A549 (cell line): ENCODE measurements at regions not wholly inside any gene's neighbourhood (a gene's known extent, or its start where the extent isn't known, plus 50 kb on each side); places are given as distances from the start of the nearest gene placed in this dataset.

Experiments
- ATAC-seq, 2 experiments: fragments of 200-7000 bp in 1 of 2; fragments of >200 bp in 1 of 2; cut with Nextera tagmentation in 1 of 2; cut with Tn5 transposase in 1 of 2; 3 replicates each; pipeline versions ENCODE4 v1.8.0 to v1.9.1; 2018 to 2020; ENCODE audit warnings: mild to moderate bottlenecking in 1 of 2, moderate library complexity in 1 of 2
- CTCF ChIA-PET: fragments of 300-600 bp; sonication (Branson Sonifier 250); formaldehyde crosslinking; extraction: SDS; loops from one replicate; lab custom pipeline; 2021; ENCODE audit warnings: antibody characterized with exemption, inconsistent platforms; lab: Yijun Ruan, JAX
- POLR2A ChIA-PET: fragments of 350-600 bp; formaldehyde crosslinking; extraction: SDS; loops from one replicate; lab custom pipeline; 2021; ENCODE audit warnings: antibody characterized with exemption, inconsistent platforms; lab: Yijun Ruan, JAX
- DNase-seq, 2 experiments: peaks; one replicate each; pipeline versions ENCODE4 v3.0.0 to v3.0.0-alpha.2; 2011 to 2016; ENCODE audit warnings: low read depth in 1 of 2, low spot score in 1 of 2
- FAIRE-seq: peaks from 2 replicates; lab custom pipeline; 2011; peaks lifted over from hg19 to GRCh38; lab: Jason Lieb, UNC
- H3K27ac ChIP-seq, 2 experiments: fragments of >200 bp; sonication (Bioruptor Twin); formaldehyde crosslinking; 3 replicates each; pipeline ENCODE4 v1.5.1; 2016 to 2017
- H3K4me1 ChIP-seq: fragments of >200 bp; sonication (Bioruptor Twin); formaldehyde crosslinking; 3 replicates; pipeline ENCODE4 v1.6.1; 2016
- H3K4me2 ChIP-seq: fragments of >200 bp; sonication (Bioruptor Twin); formaldehyde crosslinking; 3 replicates; pipeline ENCODE4 v1.6.1; 2016
- H3K4me3 ChIP-seq: fragments of >200 bp; sonication (Bioruptor Twin); formaldehyde crosslinking; 3 replicates; pipeline ENCODE4 v1.5.1; 2016
- H3K9me3 ChIP-seq: fragments of >200 bp; sonication (Bioruptor Twin); formaldehyde crosslinking; 3 replicates; pipeline ENCODE4 v1.6.1; 2016
- BHLHE40 ChIP-seq: IDR thresholded peaks from 2 replicates; pipeline ENCODE4 v1.6.1; 2012; ENCODE audit warnings: low read depth, low read length, inconsistent platforms
- CBX8 ChIP-seq: fragments of 200-600 bp; sonication (generic); IDR thresholded peaks from 2 replicates; pipeline ENCODE4 v1.6.1; 2016
- CEBPB ChIP-seq, 2 experiments: fragments of >200 bp in 1 of 2; sonication (Bioruptor Twin) in 1 of 2; formaldehyde crosslinking in 1 of 2; IDR thresholded peaks; 2 replicates each; pipeline ENCODE4 v1.6.1; 2012 to 2016
- CHD2 ChIP-seq: fragments of 150-350 bp; IDR thresholded peaks from 2 replicates; pipeline ENCODE4 v1.6.1; 2014; ENCODE audit warnings: low read length; ENCODE audit not compliant: partially characterized antibody
- CHD4 ChIP-seq: fragments of 200-600 bp; sonication (generic); IDR thresholded peaks from 2 replicates; pipeline ENCODE4 v1.6.1; 2016; ENCODE audit warnings: antibody characterized with exemption, mild to moderate bottlenecking, borderline replicate concordance
- EHF ChIP-seq: fragments of 250-450 bp; sonication (Bioruptor Pico); IDR thresholded peaks from 2 replicates; pipeline ENCODE4 v1.5.0; 2020; ENCODE audit warnings: mild to moderate bottlenecking
- ESRRA ChIP-seq: fragments of 150-350 bp; IDR thresholded peaks from 2 replicates; pipeline ENCODE4 v1.6.1; 2014; ENCODE audit warnings: mild to moderate bottlenecking, low read length, borderline replicate concordance
- FOSB ChIP-seq: fragments of 250-450 bp; sonication (Bioruptor Pico); IDR thresholded peaks from 2 replicates; pipeline ENCODE4 v1.5.0; 2020; ENCODE audit warnings: mild to moderate bottlenecking, moderate library complexity
- HEYL ChIP-seq: fragments of 250-450 bp; sonication (Bioruptor Pico); IDR thresholded peaks from 2 replicates; pipeline ENCODE4 v1.8.0; 2021; ENCODE audit warnings: mild to moderate bottlenecking, moderate library complexity
- HOXA7 ChIP-seq: fragments of 250-450 bp; sonication (Bioruptor Pico); IDR thresholded peaks from 2 replicates; pipeline ENCODE4 v1.5.0; 2020; ENCODE audit warnings: mild to moderate bottlenecking, moderate library complexity
- JUN ChIP-seq, 2 experiments: fragments of >200 bp; sonication (Bioruptor Twin); formaldehyde crosslinking; IDR thresholded peaks; 2 replicates in 1 of 2; 3 replicates in 1 of 2; pipeline ENCODE4 v1.6.1; 2016 to 2017
- JUNB ChIP-seq: fragments of >200 bp; sonication (Bioruptor Twin); formaldehyde crosslinking; IDR thresholded peaks from 2 replicates; pipeline ENCODE4 v1.6.1; 2016
- KDM1A ChIP-seq: fragments of 200-600 bp; sonication (generic); IDR thresholded peaks from 2 replicates; pipeline ENCODE4 v1.6.1; 2016; ENCODE audit warnings: low read depth, mild to moderate bottlenecking
- MAZ ChIP-seq: fragments of 150-350 bp; IDR thresholded peaks from 2 replicates; pipeline ENCODE4 v1.6.1; 2014; ENCODE audit warnings: antibody characterized with exemption, low read depth, low read length, borderline replicate concordance
- NPAS2 ChIP-seq: fragments of 250-450 bp; sonication (Bioruptor Pico); IDR thresholded peaks from 2 replicates; pipeline ENCODE4 v1.8.0; 2022; ENCODE audit warnings: mild to moderate bottlenecking, moderate library complexity, borderline replicate concordance
- NR3C1 ChIP-seq: fragments of >200 bp; sonication (Bioruptor Twin); formaldehyde crosslinking; IDR thresholded peaks from 3 replicates; pipeline ENCODE4 v1.6.1; 2017
- POLR2AphosphoS2 ChIP-seq: conservative IDR thresholded peaks from 2 replicates; pipeline ENCODE4 v1.6.1; 2012; ENCODE audit warnings: low read length, improper control_type of control experiment, inconsistent platforms
- RARB ChIP-seq: fragments of 250-450 bp; sonication (Bioruptor Pico); IDR thresholded peaks from 2 replicates; pipeline ENCODE4 v1.8.0; 2021; ENCODE audit warnings: mild to moderate bottlenecking, moderate library complexity
- SREBF2 ChIP-seq: fragments of 450-650 bp; IDR thresholded peaks from 2 replicates; pipeline ENCODE4 v1.6.1; 2014; ENCODE audit warnings: mild to moderate bottlenecking, moderate library complexity
- TFCP2L1 ChIP-seq: fragments of 250-450 bp; sonication (Bioruptor Pico); IDR thresholded peaks from 2 replicates; pipeline ENCODE4 v1.5.0; 2021; ENCODE audit warnings: mild to moderate bottlenecking
- TP53 ChIP-seq: fragments of 250-450 bp; sonication (Bioruptor Pico); IDR thresholded peaks from 2 replicates; pipeline ENCODE4 v1.5.0; 2021; ENCODE audit warnings: mild to moderate bottlenecking, moderate library complexity
- WGBS: methylation state at CpG from one replicate; pipeline ENCODE4 v1.1.6; 2017; ENCODE audit errors: missing lambda C conversion rate; 5-methylcytosine and 5-hydroxymethylcytosine counted together
- TF ChIP-seq, protein P1 (sequence below): IDR thresholded peaks from 2 replicates; pipeline ENCODE4 v1.6.1; 2012; ENCODE audit warnings: low read depth, borderline replicate concordance
- TF ChIP-seq, protein P2 (sequence below): fragments of 450-650 bp; IDR thresholded peaks from 2 replicates; pipeline ENCODE4 v1.6.1; 2014; ENCODE audit warnings: antibody characterized with exemption
- TF ChIP-seq, protein P3 (sequence below): fragments of 200-600 bp; sonication (generic); IDR thresholded peaks from 2 replicates; pipeline ENCODE4 v1.6.1; 2016; ENCODE audit warnings: antibody characterized with exemption, mild to moderate bottlenecking, moderate library complexity

DNA sequence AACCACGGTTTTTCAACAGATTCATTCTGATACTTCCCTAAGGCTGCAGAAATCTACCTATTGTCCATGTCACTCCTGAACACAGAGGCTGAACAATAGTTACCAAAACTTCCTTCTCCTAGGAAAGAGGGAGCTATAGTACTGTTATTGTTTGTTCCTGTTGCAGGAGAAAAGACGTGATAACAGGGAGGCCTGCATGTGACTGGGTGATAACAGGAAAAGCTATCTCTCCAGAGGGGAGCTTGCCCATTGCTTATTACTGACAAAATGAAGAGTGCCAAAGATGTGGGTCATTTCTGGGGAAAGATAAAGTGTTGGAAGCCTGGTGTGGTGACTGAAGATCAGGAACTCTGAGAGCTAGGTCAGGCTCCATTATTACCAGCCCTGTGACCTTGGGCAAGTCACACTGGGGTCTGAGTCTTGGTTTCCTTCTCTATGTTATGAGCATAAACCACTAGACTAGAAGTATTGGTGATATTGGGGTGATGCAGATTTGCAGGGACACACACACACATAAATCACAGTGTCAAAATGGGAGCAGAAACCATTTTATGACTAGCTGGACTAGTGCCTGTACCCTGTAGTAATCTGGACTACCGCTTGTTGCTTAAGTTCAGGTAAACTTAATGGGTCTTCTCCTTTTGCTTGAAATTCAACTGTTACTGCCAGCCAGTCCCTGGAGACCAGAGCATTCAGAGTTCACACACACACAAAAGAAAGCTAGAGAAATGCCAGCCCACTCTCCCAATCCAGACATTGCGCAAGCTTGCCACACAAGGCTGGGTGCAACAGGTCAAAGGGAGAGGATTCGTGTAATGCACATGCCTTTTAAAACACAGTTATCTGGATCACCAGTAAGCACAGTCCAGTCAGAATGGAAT, 136.0 kb upstream of the CNR1 start:
- FAIRE-seq (no peak), DNase-seq (no peak), ATAC-seq (no peak)
- Histone ChIP-seq H3K4me1 (peaks cover 8% of the 10 kb centered on the region; the same call in 1 of the 3 replicates), H3K4me3 (no peak overlapping the region), H3K4me2 (no peak overlapping the region), H3K9me3 (no peaks in the 10 kb centered on the region), H3K27ac (no peak overlapping the region)
- CTCF ChIA-PET, result interaction anchor here (0.5 kb wide), 1 partner anchor 569 kb away, joined by 3 read pairs; no protein-coding TSS in a partner anchor
- TF ChIP-seq JUN (IDR thresholded peaks at IDR 0.05) (no peak), HEYL (CRISPR knock-in tag) (no peak), CEBPB (IDR thresholded peaks at IDR 0.05) (peak; percentile 45 to 62; a peak in 3 of 4 replicates)
- POLR2A ChIA-PET, result no interaction called here
- WGBS, result 50% methylated on average over 5 of the region's 5 CpGs

DNA sequence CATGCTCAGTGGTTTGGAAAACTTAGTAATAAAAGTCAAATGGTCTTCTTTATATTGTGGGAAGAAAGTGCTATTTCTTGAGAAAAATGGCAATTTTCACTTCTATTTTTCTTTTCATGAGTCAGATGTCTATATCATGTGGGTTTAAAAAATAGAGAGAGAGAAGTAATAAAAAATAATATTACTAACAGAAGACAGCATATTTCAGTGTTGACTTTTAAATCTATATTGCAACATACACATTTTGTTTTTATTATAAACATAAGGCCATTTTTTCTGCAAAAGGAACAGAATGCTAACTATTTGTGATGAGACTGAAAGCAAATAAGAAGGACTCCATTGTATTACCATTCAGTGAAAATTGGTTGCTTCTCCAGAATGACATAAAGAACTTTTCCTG, 135.1 kb upstream of the CNR1 start:
- no peak for DNase-seq
- TF ChIP-seq SREBF2 (no peak), MAZ (no peak), JUNB (no peak), FOSB (no peak), POLR2AphosphoS2 (no peak), CHD4 (no peak), KDM1A (no peak), JUN (IDR thresholded peaks at IDR 0.05) (no peak), NPAS2 (CRISPR knock-in tag) (no peak), TP53 (CRISPR knock-in tag) (no peak)
- TF ChIP-seq, protein P1, sequence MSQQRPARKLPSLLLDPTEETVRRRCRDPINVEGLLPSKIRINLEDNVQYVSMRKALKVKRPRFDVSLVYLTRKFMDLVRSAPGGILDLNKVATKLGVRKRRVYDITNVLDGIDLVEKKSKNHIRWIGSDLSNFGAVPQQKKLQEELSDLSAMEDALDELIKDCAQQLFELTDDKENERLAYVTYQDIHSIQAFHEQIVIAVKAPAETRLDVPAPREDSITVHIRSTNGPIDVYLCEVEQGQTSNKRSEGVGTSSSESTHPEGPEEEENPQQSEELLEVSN, result no peak
- no peak for ATAC-seq
- no peak for FAIRE-seq
- POLR2A ChIA-PET, result no interaction called here
- Histone ChIP-seq H3K4me3 (no peak overlapping the region), H3K4me1 (peaks cover 9% of the 10 kb centered on the region; the same call in 1 of the 3 replicates), H3K27ac (no peak overlapping the region), H3K4me2 (no peak overlapping the region), H3K9me3 (no peaks in the 10 kb centered on the region)
- CTCF ChIA-PET, result no interaction called here

DNA sequence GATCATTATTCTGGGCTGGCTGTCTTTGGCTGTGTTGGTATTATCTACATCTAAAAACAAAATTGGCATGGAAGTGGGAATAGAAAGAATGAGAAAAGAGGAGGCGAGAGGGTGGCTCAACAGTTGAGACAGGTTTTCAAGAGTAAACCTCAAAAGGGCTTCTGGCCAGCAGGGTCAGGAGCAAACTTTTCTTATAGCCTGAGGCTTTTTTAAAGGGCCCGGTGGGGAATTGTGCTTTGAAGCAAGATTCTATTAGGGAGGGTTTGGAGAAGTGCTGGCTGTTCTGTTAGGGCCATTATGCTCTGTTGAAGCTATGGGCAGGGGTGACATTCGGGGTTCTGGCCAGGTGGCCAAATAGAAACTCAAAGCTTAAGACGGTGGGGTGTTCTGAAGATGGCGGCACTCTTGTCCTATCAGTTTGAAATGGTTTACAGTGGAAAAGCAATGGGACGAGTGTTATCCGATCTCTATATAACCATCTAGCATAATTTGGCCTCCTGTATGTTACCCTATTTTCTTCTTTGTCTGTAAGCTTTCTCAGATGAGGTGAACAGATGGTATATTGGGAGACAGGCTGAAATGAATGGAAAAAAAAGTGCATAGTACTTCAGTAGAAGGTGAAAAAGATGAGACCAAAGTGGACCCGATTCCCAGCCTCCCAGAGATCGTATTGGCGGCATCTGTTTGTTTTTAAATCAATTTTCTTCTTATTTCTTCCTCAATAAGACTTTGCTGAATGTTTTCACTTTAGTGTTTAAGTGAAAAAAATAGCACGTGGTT, 132.1 kb upstream of the CNR1 start:
- TF ChIP-seq, protein P2, sequence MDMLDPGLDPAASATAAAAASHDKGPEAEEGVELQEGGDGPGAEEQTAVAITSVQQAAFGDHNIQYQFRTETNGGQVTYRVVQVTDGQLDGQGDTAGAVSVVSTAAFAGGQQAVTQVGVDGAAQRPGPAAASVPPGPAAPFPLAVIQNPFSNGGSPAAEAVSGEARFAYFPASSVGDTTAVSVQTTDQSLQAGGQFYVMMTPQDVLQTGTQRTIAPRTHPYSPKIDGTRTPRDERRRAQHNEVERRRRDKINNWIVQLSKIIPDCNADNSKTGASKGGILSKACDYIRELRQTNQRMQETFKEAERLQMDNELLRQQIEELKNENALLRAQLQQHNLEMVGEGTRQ, result no peak
- TF ChIP-seq CBX8 (no peak), MAZ (no peak), ESRRA (no peak)
- CTCF ChIA-PET, result no interaction called here
- 66% methylated on average over 11 of the region's 11 CpGs for WGBS
- FAIRE-seq (no peak), ATAC-seq (no peak), DNase-seq (no peak)
- no peaks in the 10 kb centered on the region for H3K9me3 ChIP-seq
- H3K4me3 ChIP-seq, result no peak overlapping the region
- peak overlapping the region; percentile 19; the same call in 2 of the 3 replicates for H3K4me2 ChIP-seq
- POLR2A ChIA-PET, result no interaction called here
- peaks cover 9% of the 10 kb centered on the region; the same call in 1 of the 3 replicates for H3K4me1 ChIP-seq
- 0 out of 6 replicates have a peak overlapping the region, but pooled peaks of 1 of the 2 experiments have one; percentile 24 for H3K27ac ChIP-seq

DNA sequence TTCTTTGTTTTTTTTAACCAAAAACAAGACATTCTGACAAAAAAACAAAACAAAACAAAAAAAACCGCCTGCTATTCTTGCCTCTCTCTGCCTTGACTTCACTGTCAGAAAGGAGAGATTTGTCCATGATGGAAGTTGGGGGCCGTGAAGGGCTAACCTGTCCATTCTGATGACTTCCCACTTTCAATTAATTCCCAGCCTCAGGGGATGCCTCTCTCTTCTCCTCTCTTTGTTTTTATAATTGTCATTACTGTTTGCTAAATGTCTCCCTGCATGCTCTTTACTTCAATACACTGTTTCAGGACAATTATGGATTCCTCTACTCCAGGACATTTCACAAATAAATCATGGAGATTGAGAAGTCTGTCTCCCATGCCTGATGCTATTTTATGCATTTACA, 130.5 kb upstream of the CNR1 start:
- H3K9me3 ChIP-seq, result no peaks in the 10 kb centered on the region
- H3K4me3 ChIP-seq, result no peak overlapping the region
- H3K27ac ChIP-seq, result no peak overlapping the region
- TF ChIP-seq CBX8 (no peak), RARB (CRISPR knock-in tag) (no peak), NPAS2 (CRISPR knock-in tag) (no peak), TFCP2L1 (CRISPR knock-in tag) (no peak), EHF (CRISPR knock-in tag) (no peak), CHD2 (no peak), NR3C1 (no peak), HOXA7 (CRISPR knock-in tag) (no peak), BHLHE40 (no peak)
- TF ChIP-seq, protein P3, sequence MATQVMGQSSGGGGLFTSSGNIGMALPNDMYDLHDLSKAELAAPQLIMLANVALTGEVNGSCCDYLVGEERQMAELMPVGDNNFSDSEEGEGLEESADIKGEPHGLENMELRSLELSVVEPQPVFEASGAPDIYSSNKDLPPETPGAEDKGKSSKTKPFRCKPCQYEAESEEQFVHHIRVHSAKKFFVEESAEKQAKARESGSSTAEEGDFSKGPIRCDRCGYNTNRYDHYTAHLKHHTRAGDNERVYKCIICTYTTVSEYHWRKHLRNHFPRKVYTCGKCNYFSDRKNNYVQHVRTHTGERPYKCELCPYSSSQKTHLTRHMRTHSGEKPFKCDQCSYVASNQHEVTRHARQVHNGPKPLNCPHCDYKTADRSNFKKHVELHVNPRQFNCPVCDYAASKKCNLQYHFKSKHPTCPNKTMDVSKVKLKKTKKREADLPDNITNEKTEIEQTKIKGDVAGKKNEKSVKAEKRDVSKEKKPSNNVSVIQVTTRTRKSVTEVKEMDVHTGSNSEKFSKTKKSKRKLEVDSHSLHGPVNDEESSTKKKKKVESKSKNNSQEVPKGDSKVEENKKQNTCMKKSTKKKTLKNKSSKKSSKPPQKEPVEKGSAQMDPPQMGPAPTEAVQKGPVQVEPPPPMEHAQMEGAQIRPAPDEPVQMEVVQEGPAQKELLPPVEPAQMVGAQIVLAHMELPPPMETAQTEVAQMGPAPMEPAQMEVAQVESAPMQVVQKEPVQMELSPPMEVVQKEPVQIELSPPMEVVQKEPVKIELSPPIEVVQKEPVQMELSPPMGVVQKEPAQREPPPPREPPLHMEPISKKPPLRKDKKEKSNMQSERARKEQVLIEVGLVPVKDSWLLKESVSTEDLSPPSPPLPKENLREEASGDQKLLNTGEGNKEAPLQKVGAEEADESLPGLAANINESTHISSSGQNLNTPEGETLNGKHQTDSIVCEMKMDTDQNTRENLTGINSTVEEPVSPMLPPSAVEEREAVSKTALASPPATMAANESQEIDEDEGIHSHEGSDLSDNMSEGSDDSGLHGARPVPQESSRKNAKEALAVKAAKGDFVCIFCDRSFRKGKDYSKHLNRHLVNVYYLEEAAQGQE, result no peak
- DNase-seq (no peak), FAIRE-seq (no peak), ATAC-seq (no peak)
- H3K4me2 ChIP-seq, result no peak overlapping the region
- POLR2A ChIA-PET, result no interaction called here
- CTCF ChIA-PET, result no interaction called here
- peaks cover 9% of the 10 kb centered on the region; the same call in 1 of the 3 replicates for H3K4me1 ChIP-seq
- 57% methylated on average over 2 of the region's 2 CpGs for WGBS
